ENCODE measurements at regions not wholly inside any gene's neighbourhood (a gene's known extent, or its start where the extent isn't known, plus 50 kb on each side); places are given as distances from the start of the nearest gene placed in this dataset.

- TF ChIP-seq CTCF (IDR thresholded peaks at IDR 0.05; ENCODE audit: borderline replicate concordance, extremely low read depth, low read length, poor library complexity, severe bottlenecking), result no peak
- no peak for TF ChIP-seq EZH2 (IDR thresholded peaks at IDR 0.05; ENCODE audit: borderline replicate concordance, low read depth, low read length, severe bottlenecking)
These were observed 549.5 kb upstream of the GOLIM4 start for GRCh38 chr3:168645180-168645579.
